NCI-H345 (cell line): ENCODE measurements at regions not wholly inside any gene's neighbourhood (a gene's known extent, or its start where the extent isn't known, plus 50 kb on each side); places are given as distances from the start of the nearest gene placed in this dataset.

Experiments
- DNase-seq: peaks from one replicate; lab custom pipeline; 2025; lab: John Stamatoyannopoulos, UW

GRCh38 chr10:130720235-130720634 is 584.0 kb downstream of the GLRX3 start:
- DNase-seq = no peak

- no peak for DNase-seq
Observed at GRCh38 chr10:130721971-130722370, 585.8 kb downstream of the GLRX3 start.

GRCh38 chr10:130723704-130724103 is 587.5 kb downstream of the GLRX3 start:
- DNase-seq = no peak

DNA sequence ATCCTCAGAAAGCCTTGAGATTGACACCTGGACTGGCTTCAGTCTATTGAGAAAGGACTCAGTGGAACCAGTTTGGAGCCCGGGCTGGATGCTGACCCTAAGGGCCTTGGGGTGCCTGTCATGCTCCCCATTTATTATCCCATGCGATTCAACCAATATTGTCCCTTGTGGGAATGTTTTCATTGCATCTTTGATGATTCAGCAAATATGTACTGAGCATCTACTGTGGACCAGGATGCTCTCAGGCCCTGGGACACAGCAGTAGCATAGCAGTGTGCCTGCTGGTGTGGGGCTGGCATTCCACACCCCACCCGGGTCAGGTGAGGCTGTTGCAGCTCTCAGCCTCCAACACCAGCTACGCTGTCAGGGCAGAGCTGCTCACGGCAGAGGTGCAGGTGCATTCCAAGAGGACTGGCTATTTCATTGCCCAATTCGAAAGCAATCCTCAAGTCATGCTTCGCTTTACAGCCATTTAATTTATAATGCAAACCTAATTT is 586.0 kb downstream of the TCERG1L start:
- no peak for DNase-seq

GRCh38 chr10:130726996-130727725 is 584.4 kb downstream of the TCERG1L start:
- no peak for DNase-seq

DNA sequence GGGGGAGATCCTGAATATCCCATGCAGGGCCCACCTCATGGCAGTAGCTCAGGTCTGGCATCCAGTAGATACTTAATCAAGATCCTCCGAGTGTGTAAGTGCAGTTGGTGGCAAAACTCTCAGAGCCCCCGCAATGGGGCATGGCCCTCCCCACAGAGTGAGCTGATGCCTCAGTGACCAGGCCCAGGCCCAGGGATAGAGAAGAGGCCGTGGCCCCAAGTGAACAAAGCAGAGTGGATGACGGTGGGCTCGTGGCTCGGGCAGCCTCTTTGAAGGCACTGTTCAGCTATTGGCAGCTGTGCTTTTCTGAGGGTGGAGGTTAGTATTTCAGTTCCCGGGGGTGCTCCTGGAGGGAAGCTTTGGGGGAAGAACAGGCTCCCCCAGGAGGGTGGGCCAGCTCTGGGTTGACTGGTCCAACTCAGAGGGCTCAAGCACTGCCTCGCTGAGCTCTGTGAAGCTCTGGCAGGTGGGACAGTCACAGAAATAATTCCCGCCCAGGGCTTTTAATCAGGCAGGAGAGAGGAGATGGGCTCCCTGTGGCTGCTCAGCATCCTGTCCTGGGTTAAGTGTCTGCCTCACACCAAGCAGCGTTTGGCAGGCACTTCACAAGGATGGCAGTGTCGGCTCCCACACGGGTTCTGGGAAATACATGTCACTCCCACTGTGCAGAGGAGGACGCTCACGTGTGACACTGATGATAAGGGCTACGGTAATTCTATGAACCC is 583.6 kb downstream of the TCERG1L start:
- no peak for DNase-seq

GRCh38 chr10:130728531-130729215 is 582.8 kb downstream of the TCERG1L start:
- DNase-seq = no peak

- DNase-seq = no peak
Observed at GRCh38 chr10:130729876-130730275, 581.6 kb downstream of the TCERG1L start.

DNA sequence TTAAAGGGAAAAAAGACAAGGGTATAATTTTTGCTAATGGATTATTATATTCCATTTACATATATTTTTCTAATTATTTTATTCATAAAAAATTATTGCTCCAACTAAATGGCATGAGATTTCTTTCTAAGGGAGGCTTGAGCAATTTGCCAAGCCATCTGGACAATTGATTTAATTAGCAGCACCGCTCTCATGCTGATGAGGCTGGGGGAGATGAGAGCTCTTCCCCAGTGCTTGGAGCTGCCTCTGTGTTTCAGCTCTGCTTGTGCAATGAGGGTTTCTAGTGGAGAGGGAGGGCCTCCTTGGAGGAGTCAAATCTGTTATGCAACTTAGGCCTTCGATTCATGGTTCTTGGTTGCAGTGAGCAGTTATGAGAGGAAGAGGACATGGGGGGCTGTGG is 574.3 kb downstream of the TCERG1L start:
- DNase-seq = no peak

GRCh38 chr10:130737621-130738020 is 573.9 kb downstream of the TCERG1L start:
- DNase-seq = no peak

GRCh38 chr10:130739016-130739756 is 572.3 kb downstream of the TCERG1L start:
- DNase-seq = no peak

GRCh38 chr10:130739757-130740145 is 571.8 kb downstream of the TCERG1L start:
- no peak for DNase-seq

DNA sequence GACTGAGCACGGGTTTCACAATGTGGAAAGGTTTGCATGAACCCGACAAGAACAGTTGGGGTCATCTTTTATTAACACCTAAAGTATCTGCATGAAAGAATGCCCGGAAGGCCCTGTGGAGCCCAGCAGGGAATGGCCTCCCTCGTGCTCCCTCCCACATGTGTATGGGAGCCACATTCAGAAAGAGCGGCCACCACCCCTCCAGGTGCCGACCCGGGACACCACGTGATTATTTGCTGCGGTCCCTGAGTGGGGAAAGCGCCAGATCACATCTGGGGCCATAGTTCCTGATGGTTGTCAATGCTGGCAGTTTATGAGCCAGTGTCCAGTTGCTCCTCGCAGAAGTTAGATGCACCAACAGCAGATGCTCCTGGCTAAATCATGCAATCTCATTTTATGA is 571.4 kb downstream of the TCERG1L start:
- DNase-seq = no peak

DNA sequence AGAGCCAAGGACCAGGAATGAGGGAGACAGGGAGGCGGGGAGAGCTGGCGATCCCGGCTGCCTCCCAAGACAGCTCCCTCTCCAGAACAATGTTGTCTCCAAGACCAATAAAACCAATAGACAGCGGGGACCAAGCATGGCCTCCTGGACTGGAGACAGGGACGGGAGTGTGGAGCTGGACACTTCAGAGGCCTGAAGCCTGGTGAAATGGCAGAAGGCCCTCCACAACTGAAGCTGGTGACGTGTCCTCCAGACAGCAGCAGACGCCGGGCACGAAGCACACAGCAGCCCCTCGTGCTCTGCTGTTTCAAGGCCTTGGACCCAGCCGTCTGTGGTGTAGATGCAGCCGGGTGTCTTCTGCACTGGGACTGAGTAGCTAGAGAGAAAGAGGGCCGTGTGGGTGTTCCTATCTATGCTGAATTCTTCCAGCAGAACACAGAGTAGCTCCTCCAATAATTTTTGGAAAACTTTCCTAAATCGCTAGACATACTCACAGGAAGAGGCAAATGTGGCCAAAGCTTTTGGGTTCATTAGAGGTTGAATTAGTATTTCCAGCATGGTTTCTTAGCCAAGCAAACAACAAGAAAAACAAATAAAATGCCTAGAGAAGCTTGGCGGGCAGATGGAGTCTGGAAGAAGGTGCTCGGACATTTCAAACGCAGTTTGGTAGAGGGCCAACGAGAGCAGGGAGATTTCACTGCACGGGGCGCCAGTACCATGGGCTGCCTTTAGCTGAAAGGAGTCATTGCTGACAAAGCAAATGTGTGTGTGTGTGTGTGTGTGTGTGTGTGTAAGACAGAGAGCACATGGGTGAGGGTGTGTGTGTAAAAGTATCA is 570.4 kb downstream of the TCERG1L start:
- DNase-seq = no peak

GRCh38 chr10:130741901-130742855 is 569.3 kb downstream of the TCERG1L start:
- no peak for DNase-seq

DNA sequence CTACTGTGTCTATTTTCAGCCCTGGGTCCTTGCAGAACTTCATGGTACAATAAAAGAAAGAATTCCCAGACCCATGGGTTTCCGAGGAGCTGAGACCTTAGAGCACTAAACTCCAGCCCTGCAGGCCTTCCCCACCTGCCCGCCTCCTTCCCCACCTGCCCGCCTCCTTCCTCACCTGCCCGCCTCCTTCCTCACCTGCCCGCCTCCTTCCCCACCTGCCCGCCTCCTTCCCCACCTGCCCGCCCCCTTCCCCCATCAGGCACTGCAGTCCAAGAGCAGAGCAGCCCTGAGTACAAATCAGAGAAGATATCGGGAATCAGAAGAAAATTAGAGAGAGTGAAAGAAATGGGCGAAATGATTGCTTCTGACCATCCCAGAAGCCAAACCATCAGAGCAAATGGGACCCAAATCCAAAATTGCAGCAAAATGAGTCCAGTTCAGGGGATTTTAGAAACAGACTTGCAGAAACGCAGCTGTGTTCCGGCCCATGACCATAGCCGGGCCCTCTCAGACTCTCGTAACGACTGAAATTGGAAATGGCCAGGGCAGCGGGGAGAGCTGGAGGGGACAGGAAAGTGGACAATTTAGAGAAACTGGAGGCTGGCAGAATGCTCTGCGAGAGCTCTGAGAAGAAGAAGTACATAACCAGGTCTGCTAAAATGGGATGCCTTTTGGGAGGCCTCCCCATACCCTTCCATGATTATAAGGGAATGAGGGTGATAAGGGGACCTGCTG is 568.4 kb downstream of the TCERG1L start:
- DNase-seq = no peak

GRCh38 chr10:130743751-130744271 is 567.7 kb downstream of the TCERG1L start:
- DNase-seq = no peak

DNA sequence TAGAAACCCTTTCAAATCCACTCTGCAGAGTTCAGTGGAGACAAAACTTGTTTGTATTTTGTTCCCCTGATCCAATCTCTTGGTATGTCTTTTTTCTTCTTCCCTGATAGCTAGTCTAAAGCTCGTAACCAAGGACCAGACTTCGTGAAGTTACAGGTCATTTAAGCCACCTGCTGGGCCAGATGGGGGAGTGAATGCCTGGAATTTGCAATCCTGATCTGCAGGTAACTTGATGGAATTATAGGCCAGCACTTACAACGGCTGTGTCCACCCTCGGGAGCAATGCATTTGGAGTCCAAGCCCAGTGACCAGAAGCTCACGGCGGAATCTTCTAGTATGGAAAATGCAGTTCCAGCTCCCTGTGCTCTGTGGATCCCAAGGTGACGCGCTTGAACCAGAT is 566.9 kb downstream of the TCERG1L start:
- DNase-seq = no peak

DNA sequence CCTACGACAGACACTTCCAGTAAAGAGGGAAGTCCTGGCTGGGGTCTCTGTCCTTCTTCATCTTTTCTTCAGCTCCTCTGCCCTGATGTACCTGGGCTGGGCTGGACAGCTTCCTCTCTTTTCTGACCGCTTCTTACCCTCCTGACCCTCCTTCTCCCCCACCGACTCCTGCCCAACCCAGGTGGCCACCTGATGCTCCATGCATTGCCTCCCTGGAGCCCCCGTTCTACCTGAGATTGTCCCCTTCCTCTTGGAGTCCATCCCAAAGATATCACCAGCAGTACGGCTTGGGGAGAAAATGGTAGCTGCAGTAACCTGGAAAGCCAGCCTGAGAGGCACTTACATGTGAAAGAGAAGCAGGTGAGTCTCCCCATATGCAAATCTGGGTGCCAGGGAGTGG is 566.3 kb downstream of the TCERG1L start:
- DNase-seq = no peak
